HG02763 (cell line): ENCODE measurements at regions not wholly inside any gene's neighbourhood (a gene's known extent, or its start where the extent isn't known, plus 50 kb on each side); places are given as distances from the start of the nearest gene placed in this dataset.
"Not testable (repeated sequence)": the region's sequence is repeated elsewhere in the genome, so short reads cannot be mapped to it uniquely, and the experiment has no call there.

Source experiments
- ATAC-seq: cut with Tn5 transposase; IDR thresholded peaks from one replicate; pipeline ENCODE4 v1.9.1; 2021; ENCODE audit warnings: mild to moderate bottlenecking, moderate library complexity; ENCODE audit not compliant: unreplicated experiment

GRCh38 chr3:181971424-181971823 is 259.7 kb downstream of the SOX2 start:
- no peak for ATAC-seq

GRCh38 chr3:181974198-181974597 is 262.5 kb downstream of the SOX2 start:
- ATAC-seq, result no peak

- no peak for ATAC-seq
Measured at GRCh38 chr3:181976526-181976925, 264.8 kb downstream of the SOX2 start.

GRCh38 chr3:181985386-181985785 is 273.7 kb downstream of the SOX2 start:
- no peak for ATAC-seq

DNA sequence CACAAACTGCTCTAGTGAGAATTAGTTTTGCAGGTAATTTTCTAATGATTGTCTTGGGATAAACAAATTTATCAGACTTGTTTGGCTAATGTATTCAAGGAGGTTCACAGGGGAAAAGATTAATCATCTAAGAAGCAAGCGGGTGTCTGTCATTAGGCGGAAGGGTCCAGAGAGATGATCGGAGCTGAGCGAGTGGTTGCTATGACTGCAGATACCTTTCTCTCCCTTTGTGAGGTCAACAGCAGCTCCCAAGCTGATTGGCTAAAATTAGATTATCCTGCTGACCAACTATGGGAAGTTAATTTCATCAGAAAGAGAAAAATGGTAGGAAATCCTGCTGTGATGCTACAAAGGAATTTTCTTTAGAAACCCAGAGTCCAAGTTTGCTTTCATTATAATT is 276.0 kb downstream of the SOX2 start:
- no peak for ATAC-seq

DNA sequence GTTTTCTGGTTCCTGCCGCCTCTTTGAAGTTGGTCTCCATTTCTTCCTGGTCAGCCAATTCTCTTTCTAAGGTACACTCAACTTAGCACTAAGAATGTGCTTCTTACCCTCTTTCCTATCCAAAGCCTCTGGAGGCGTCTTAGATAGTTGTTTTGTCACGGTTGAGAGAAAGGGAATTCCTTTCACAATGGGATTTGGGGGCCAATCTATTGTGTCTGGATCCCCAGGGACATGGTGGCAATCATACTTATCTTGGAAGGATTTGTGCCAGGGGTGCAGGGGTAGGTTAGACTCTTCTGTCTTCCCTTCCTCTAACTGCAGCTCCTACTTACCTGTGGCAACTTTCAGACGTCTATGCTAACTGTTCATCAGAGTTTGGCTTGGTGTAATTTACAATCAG is 287.1 kb downstream of the SOX2 start:
- ATAC-seq, result no peak

DNA sequence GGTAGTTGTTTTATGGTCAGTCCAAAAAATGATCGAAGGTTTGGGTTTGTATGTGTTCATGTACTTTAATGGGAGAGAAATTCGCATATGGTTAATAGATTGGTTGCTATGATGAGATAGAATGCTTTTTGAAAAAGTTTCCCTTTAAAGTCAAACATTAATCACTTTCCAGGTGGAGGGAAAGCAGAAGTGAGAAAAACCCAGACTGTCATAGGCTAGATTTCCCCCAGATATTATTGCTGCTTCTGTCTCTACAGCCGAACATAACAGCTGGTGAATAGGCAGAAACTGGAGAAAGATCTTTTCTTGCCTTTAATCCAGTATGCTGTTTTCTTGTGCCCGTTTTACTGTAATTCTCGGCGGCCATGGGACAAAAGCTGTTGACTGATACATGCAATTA is 287.6 kb downstream of the SOX2 start:
- peak; percentile 66 for ATAC-seq

GRCh38 chr3:182000447-182000846 is 288.7 kb downstream of the SOX2 start:
- ATAC-seq, result no peak

- no peak for ATAC-seq
Measured at GRCh38 chr3:182005219-182005618, 293.5 kb downstream of the SOX2 start.

DNA sequence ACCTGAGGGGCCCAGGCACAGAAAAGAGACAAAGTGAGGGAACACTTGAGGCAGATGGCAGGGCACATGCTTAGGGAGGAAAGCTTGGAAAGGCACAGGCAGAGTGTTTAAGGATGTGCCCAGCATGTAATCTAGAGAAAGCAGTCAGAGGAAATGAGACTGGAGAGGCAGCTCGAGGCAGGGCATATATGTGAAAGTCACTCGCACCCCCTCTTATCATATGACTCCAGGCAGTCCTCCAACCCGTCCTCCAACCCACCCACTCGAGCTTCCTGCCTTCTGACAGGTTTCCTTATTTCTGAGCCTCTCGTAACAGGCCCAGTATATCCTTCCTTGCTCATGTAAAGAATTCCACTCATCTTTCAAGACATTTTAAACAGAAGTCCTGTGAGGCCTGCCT is 294.0 kb downstream of the SOX2 start:
- no peak for ATAC-seq

- ATAC-seq, result no peak
Measured at GRCh38 chr3:182006431-182006830, 294.7 kb downstream of the SOX2 start.

DNA sequence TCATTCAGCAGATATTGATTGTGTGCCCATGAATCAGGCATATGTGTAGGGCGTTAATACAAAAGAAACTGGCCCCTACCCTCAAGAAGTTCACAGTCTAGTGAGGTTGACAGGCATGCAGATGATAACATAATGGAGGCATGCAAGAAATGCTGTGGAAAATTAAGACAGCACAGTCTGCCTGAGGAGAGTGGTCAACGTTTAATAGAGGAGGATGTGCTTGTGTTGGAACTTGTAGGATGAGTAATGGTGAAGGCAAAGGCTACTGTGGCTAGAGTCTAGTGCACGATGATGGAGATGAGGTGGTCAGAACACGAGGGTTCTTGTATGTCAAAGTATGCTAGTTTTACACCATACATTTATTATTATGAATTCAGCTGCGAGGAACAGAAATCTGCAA is 295.7 kb downstream of the SOX2 start:
- ATAC-seq, result no peak

DNA sequence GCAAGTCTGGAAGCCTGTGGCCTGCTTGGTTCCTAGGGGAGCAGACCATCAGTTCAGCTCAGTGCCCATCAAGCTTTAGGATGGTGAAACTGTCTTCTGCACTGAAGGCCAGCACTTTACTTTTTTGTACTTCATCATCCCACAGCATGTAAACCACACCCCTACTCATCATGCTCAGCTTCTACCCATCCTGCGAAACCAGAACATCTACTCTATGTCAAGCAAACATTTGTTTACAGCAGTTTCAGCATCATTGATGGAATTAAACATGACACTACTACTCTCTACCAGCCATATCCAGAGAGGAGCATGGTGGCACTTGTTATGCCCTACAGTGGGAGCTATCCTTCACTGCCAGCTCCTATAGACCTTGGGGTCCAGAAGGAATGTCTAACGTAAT is 306.6 kb downstream of the SOX2 start:
- ATAC-seq, result no peak

DNA sequence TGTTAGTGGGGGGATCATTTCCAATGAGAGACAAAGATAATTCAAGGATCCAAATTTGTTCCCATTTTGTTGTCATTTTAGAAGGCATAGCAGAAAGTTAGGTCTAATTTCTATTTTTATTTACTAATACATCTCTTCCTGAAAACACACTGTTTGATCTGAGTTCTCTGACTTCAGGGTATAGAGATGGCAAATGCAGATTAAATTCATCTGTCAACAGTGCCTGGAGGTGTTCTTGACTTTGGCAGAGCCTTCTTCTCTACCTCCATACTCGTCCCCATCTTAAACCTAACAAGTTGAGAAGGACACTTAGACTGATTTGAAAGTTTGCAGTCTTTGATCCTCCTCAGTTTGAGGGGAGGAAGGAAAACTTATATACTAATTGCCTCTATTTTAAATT is 308.2 kb downstream of the SOX2 start:
- ATAC-seq, result no peak

- no peak for ATAC-seq
Measured at GRCh38 chr3:182023843-182024242, 312.1 kb downstream of the SOX2 start.

GRCh38 chr3:182027366-182027765 is 315.6 kb downstream of the SOX2 start:
- ATAC-seq, result no peak

DNA sequence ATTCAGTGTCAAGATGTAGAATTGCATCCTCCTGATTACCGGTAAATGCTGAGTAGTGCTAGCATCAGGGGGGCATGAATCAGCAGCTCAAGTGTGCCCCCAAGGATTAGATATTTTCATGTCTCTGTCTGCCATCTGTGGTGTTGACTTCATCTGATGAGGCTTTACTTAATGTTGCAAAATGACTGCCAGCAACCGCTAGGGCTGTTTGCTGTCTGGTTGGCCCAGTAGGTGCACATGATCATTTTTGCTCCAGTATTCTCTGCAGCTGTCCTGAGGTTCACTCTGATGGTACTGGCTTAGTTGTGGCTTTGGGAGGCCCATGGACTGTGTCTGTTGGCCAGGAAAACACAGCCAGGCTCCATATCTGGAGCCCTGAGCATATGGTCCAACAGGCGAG is 316.4 kb downstream of the SOX2 start:
- ATAC-seq, result no peak

- ATAC-seq, result not testable (repeated sequence)
Measured at GRCh38 chr3:182034231-182034630, 322.5 kb downstream of the SOX2 start.

- no peak for ATAC-seq
Measured at GRCh38 chr3:182035324-182035723, 323.6 kb downstream of the SOX2 start.

- no peak for ATAC-seq
Measured at GRCh38 chr3:182036382-182036781, 324.7 kb downstream of the SOX2 start.

GRCh38 chr3:182041668-182042291 is 330.1 kb downstream of the SOX2 start:
- ATAC-seq, result no peak

- no peak for ATAC-seq
Measured at GRCh38 chr3:182045736-182046135, 334.0 kb downstream of the SOX2 start.

DNA sequence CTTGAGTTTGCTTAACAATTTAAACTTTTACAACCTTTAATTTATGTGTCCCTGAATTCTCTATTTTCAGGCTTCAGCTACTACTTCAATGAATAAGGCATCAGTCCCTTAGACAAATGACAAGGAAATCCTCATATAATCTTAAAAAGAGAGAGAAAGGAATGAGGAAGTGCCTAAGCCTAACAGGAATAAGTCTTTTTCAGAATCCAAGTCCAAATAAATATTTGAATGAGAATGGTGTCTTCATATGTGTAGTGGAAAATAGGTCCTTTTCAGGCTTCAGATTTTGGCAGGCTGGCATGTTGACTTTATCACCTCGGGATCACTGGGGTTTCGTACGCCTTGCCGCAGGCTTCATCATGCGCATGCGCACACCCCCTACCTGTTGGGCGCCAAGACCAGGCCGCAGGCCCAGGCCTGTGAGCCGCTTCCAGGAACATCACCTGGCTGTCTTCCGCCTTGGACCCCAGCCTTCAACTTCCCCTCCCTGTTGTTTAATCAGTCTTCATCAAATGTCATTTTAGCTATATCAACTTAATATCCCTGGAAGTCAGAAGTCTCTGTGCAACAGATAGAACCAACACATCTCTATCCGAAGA is 334.5 kb downstream of the SOX2 start:
- no peak for ATAC-seq
